ENCODE measurements at regions not wholly inside any gene's neighbourhood (a gene's known extent, or its start where the extent isn't known, plus 50 kb on each side); places are given as distances from the start of the nearest gene placed in this dataset.
"Not testable (repeated sequence)": the region's sequence is repeated elsewhere in the genome, so short reads cannot be mapped to it uniquely, and the experiment has no call there.

DNA sequence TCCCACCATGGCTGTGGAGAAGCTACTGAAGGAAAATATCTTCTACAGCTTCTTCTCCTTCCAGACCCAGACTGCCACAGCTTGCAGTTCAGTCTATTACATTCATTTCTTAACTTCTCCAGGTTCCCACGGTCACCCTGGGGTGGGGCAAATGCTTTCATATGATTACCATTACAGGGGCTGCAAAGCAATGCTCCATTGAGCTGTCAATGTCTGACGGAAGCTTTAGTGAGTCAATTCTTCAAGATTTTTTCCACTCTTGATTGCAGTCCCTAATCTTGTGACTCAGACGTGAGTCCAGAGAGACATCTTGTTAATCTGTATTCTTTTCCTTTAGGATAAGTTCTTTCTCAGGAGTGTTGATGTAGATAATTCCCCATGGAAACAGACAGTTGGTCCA lies 233.4 kb upstream of the DDI1 start:
- no peak for DNase-seq

- no peak for DNase-seq
Observed at GRCh38 chr11:103805688-103806009, 230.8 kb upstream of the DDI1 start.

- no peak for DNase-seq
Observed at GRCh38 chr11:103806130-103806895, 230.1 kb upstream of the DDI1 start.

DNA sequence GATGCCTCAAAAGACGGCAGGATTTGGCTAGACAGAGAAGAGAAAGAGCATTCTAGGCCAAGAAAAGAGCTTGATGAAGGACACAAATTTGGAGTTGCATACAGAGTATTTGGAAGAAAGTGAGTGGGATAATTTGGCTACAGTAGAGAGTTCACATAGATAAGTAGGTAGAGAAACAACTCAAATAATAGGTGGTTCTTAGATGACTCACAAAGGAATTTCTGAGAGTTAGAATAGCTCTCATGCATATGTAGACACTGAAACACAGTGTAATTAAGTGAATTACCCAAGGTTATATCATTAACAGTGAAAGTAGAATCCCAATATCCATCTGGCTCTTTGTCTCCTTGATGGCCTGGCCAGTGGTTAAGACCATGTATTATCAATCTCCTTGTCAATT lies 228.6 kb upstream of the DDI1 start:
- no peak for DNase-seq

GRCh38 chr11:103808252-103808651 lies 228.2 kb upstream of the DDI1 start:
- no peak for DNase-seq

DNA sequence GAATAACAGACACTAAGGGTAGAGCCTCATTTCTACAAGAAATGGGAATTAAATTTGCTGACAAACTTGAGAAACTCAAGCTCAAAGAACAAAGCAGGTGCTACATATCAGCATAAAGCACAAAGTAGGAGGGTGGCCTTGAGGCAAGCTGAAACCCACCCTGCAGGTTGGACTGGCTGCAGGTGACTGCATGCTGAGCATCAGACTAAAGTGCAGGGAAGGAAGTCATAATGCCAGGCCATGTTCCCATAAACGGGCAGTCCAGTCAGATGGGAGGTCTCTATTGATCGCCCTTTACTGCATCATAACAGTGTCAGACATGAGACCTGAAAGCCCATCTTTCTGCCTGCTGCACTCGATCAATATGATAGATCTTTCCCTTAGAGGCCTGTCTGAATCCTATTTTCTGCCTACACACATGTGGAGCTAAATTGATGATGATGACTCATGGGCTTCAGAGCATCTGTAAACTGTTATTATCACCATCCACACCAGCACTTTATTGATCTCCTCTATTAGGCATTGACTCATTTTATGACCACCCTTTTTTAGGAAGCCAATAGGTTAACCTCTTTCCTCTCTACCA lies 224.5 kb upstream of the DDI1 start:
- DNase-seq = no peak

DNA sequence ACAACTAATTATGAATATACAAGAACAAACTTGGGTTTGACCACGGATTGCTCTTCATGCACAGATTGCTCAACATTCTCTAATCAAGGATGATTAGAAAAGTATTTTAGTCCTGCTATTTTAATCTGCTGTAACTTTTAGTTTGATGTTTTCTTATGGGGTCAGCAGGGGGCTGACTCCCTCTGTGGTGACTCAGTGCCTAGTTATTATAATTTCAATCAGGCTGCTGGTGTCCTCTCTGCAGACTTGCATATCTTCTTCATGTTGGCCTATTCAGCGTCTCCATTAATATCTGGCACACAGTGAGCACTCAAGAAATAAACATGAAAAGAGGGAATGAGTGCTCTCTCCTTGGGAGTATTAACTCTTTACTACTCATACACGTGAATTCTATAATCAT lies 223.8 kb upstream of the DDI1 start:
- no peak for DNase-seq

- DNase-seq = not testable (repeated sequence)
Observed at GRCh38 chr11:103820345-103820744, 216.1 kb upstream of the DDI1 start.

GRCh38 chr11:103824116-103824515 lies 212.3 kb upstream of the DDI1 start:
- DNase-seq = no peak

DNA sequence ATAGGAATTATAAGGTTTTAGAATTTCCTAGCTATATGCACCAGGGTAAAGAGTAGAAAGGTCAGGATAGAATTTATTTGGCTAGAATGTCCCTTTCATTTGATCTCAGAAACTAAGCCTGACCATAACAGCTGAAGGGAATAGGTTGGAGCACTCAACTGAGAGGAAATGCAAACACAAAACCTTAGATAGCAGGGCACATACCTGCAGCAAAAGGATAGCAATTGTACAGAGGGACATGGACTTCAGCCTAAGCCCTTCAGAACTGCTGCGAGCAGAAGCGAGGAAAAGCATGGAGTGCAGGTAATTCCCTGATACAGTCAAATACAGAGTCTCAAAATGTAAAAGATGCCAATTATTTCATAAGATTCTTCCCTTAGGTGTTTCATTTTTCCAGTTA lies 211.0 kb upstream of the DDI1 start:
- no peak for DNase-seq

DNA sequence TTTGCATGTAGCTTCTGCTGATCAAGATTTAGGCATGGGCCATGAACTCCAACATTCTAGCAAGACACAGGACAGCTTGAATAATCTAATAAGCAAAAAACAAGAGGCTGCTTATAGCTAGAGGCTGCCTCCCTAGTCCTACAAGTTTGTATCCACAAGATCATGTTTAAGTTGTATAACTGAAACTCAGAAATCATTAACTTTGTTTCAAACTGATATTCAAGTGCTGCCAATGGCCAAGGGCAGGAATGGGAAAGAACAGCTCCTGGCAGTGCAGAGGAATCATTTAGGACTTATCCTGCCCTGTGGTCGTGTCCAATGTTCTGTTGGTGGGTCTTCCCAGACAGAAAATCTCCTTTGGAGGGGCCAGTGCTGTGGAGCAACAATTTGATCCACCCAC lies 209.6 kb upstream of the DDI1 start:
- no peak for DNase-seq

GRCh38 chr11:103829596-103829995 lies 206.8 kb upstream of the DDI1 start:
- DNase-seq = no peak

GRCh38 chr11:103830205-103830604 lies 206.2 kb upstream of the DDI1 start:
- DNase-seq = no peak

GRCh38 chr11:103832762-103833161 lies 203.7 kb upstream of the DDI1 start:
- no peak for DNase-seq

DNA sequence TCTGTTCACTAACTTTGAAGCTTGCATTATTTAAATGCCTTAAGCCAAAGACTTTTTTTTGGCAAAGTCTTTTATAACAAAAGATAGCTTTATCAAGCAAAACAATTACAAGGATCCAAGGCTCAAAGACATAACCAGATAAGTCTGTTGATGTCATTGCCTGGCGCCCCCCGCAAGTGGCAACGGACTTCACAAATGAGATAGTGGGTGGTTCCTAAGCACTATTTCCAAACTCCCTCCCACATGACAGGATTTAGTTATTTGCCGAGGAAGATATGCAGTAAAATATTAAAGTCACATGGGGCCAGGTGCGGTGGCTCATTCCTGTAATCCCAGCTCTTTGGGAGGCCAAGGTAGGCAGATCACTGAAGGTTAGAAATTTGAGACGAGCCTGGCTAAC lies 194.2 kb upstream of the DDI1 start:
- peak in 2 of 58 donors; percentile 6 to 13 for DNase-seq

GRCh38 chr11:103842795-103843194 lies 193.6 kb upstream of the DDI1 start:
- no peak for DNase-seq

- no peak for DNase-seq
Observed at GRCh38 chr11:103844327-103845215, 191.9 kb upstream of the DDI1 start.

- DNase-seq = no peak
Observed at GRCh38 chr11:103845331-103845730, 191.1 kb upstream of the DDI1 start.

DNA sequence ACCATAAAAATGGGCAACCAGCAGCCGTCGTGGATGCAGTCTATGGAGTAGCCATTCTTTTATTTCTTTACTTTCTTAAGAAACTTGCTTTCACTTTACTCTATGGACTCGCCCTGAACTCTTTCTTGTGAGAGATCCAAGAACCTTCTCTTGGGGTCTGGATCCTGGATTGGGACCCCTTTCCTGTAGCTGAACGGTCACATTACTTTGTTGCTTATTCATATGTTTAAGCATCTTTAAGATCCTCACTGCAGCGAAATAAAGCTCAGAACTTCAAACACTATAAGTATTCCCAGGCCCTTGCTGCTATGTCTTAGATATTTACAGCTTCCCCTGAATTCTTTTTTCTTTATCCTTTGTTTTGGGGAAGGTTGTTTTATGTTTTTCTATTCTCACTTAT lies 187.8 kb upstream of the DDI1 start:
- DNase-seq = no peak

DNA sequence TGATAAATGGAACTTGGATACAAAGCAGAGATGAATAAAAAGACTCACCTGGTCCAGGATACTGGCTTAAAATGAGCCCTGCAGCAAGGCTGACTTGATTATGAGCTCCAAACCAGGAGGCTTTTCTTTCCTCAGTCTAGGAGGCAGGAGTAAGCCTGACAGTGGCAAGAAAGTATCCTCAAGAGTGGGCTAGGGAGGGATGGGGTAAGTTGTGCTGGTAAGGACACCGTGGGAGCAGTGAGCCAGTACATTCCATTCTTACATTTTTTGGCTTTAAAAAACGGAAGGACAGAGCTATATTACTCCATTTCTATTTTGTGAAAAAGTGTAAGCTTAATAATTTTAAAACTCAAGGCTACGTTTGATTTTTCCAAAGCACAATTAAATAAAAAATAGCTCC lies 187.1 kb upstream of the DDI1 start:
- no peak for DNase-seq

GRCh38 chr11:103850419-103851165 lies 185.8 kb upstream of the DDI1 start:
- DNase-seq = no peak

DNA sequence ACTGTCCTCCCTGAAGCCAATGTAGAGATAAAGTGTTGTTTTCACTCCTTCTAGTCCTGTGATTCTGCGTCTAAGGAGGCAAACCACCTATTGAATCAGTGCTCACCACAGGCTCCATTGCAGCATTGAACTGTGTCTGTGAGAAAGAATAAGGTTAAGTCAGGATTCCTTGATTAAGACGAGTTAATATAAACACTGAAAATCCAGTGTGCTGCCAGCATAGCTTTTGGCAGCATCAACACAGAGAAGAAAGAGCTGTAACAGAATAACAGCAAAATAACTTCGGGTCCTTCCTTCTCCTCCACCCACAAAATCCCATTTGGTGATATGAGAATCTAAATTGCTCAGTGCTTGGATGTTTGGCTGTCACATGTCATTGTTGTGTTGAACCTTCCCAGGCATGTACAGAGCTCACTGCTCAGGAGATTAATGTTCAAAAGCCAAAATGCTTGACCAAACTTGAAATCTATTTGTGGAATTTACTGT lies 185.2 kb upstream of the DDI1 start:
- no peak for DNase-seq

All from anterior cingulate cortex (tissue), 58 donors.